HG03439 (cell line): ENCODE measurements at regions not wholly inside any gene's neighbourhood (a gene's known extent, or its start where the extent isn't known, plus 50 kb on each side); places are given as distances from the start of the nearest gene placed in this dataset.
A peak's percentile ranks its signal among the peaks of the same experiment; 100 is the strongest.

ENCODE experiments used
- ATAC-seq: cut with Tn5 transposase; IDR thresholded peaks from one replicate; pipeline ENCODE4 v1.9.1; 2021; ENCODE audit warnings: mild to moderate bottlenecking, moderate library complexity; ENCODE audit not compliant: unreplicated experiment

GRCh38 chr13:39232401-39232980 is 194.2 kb downstream of the NHLRC3 start:
- no peak for ATAC-seq

- ATAC-seq, result no peak
Measured at GRCh38 chr13:39232999-39233398, 194.7 kb downstream of the NHLRC3 start.

- no peak for ATAC-seq
Measured at GRCh38 chr13:39233519-39233918, 195.3 kb downstream of the NHLRC3 start.

- ATAC-seq, result no peak
Measured at GRCh38 chr13:39244561-39245230, 206.4 kb downstream of the NHLRC3 start.

- ATAC-seq, result no peak
Measured at GRCh38 chr13:39245688-39246087, 207.4 kb downstream of the NHLRC3 start.

GRCh38 chr13:39249982-39250381 is 211.7 kb downstream of the NHLRC3 start:
- ATAC-seq, result no peak

- ATAC-seq, result no peak
Measured at GRCh38 chr13:39250440-39250839, 212.2 kb downstream of the NHLRC3 start.

- no peak for ATAC-seq
Measured at GRCh38 chr13:39251340-39251739, 213.1 kb downstream of the NHLRC3 start.

- ATAC-seq, result no peak
Measured at GRCh38 chr13:39253774-39254173, 215.5 kb downstream of the NHLRC3 start.

GRCh38 chr13:39254601-39255000 is 216.3 kb downstream of the NHLRC3 start:
- ATAC-seq, result no peak

GRCh38 chr13:39257642-39258041 is 219.4 kb downstream of the NHLRC3 start:
- ATAC-seq, result no peak

GRCh38 chr13:39259371-39260140 is 221.3 kb downstream of the NHLRC3 start:
- ATAC-seq, result no peak

GRCh38 chr13:39263033-39263432 is 224.8 kb downstream of the NHLRC3 start:
- ATAC-seq, result peak; percentile 83

- no peak for ATAC-seq
Measured at GRCh38 chr13:39263531-39263930, 225.3 kb downstream of the NHLRC3 start.

GRCh38 chr13:39266426-39266825 is 228.2 kb downstream of the NHLRC3 start:
- ATAC-seq, result no peak

GRCh38 chr13:39268398-39268797 is 230.1 kb downstream of the NHLRC3 start:
- no peak for ATAC-seq

- no peak for ATAC-seq
Measured at GRCh38 chr13:39269004-39269403, 230.7 kb downstream of the NHLRC3 start.

GRCh38 chr13:39269411-39269810 is 231.2 kb downstream of the NHLRC3 start:
- no peak for ATAC-seq

GRCh38 chr13:39272994-39273393 is 234.7 kb downstream of the NHLRC3 start:
- no peak for ATAC-seq

GRCh38 chr13:39273953-39274738 is 235.9 kb downstream of the NHLRC3 start:
- ATAC-seq, result no peak

- no peak for ATAC-seq
Measured at GRCh38 chr13:39274739-39275325, 236.6 kb downstream of the NHLRC3 start.
